ENCODE measurements at regions not wholly inside any gene's neighbourhood (a gene's known extent, or its start where the extent isn't known, plus 50 kb on each side); places are given as distances from the start of the nearest gene placed in this dataset.

- TF ChIP-seq POLR2A (IDR thresholded peaks at IDR 0.05): no peak
- TF ChIP-seq CTCF (IDR thresholded peaks at IDR 0.05): no peak
These were observed 139.9 kb upstream of the ZIC3 start for GRCh38 chrX:137425986-137426385.

Measured in Peyer's patch (tissue), 4 donors.